ENCODE measurements at regions not wholly inside any gene's neighbourhood (a gene's known extent, or its start where the extent isn't known, plus 50 kb on each side); places are given as distances from the start of the nearest gene placed in this dataset.

DNA sequence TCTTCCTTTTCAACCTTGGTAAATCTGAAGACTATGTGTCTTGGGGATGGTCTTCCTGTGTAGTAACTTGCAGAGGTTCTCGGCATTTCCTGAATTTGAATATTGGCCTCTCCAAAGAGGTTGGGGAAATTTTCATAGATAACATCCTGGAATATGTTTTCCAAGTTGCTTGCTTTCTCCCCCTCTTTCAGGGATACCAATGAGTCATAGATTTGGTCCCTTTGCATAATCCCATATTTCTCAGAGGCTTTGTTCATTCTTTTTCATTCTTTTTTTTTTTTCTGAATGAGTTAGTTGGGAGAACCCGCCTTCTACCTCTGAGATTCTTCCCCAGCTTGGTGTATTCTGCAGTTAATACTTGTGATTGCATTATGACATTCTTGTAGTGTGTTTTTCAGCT is 549.2 kb upstream of the AMOT start:
- no peak for TF ChIP-seq CTCF (IDR thresholded peaks at IDR 0.05)
- TF ChIP-seq POLR2A (IDR thresholded peaks at IDR 0.05), result no peak

All from right lobe of liver (tissue), 4 donors.